Hepatocyte (in vitro differentiated cells): ENCODE measurements at regions not wholly inside any gene's neighbourhood (a gene's known extent, or its start where the extent isn't known, plus 50 kb on each side); places are given as distances from the start of the nearest gene placed in this dataset.

Experiments used
- CTCF ChIP-seq: fragments of 200-600 bp; sonication (generic); IDR thresholded peaks from 2 replicates; pipeline ENCODE4 v1.5.1; 2016; ENCODE audit warnings: antibody characterized with exemption, mild to moderate bottlenecking; ENCODE audit not compliant: poor library complexity
- EZH2 ChIP-seq: fragments of 200-600 bp; sonication (generic); IDR thresholded peaks from 2 replicates; pipeline ENCODE4 v1.6.1; 2016; ENCODE audit warnings: antibody characterized with exemption, mild to moderate bottlenecking, borderline replicate concordance

GRCh38 chr2:234343372-234343771 is 153.5 kb downstream of the ARL4C start:
- no peak for TF ChIP-seq CTCF
- no peak for TF ChIP-seq EZH2
